ENCODE measurements at regions not wholly inside any gene's neighbourhood (a gene's known extent, or its start where the extent isn't known, plus 50 kb on each side); places are given as distances from the start of the nearest gene placed in this dataset.

- no peak for TF ChIP-seq POLR2A (IDR thresholded peaks at IDR 0.05; ENCODE audit: low read length)
- no peak for TF ChIP-seq GATA1 (IDR thresholded peaks at IDR 0.05; ENCODE audit: low read depth, low read length)
Measured at GRCh38 chr4:111494971-111495370, 650.3 kb upstream of the FAM241A start.
